ENCODE measurements at regions not wholly inside any gene's neighbourhood (a gene's known extent, or its start where the extent isn't known, plus 50 kb on each side); places are given as distances from the start of the nearest gene placed in this dataset.

DNA sequence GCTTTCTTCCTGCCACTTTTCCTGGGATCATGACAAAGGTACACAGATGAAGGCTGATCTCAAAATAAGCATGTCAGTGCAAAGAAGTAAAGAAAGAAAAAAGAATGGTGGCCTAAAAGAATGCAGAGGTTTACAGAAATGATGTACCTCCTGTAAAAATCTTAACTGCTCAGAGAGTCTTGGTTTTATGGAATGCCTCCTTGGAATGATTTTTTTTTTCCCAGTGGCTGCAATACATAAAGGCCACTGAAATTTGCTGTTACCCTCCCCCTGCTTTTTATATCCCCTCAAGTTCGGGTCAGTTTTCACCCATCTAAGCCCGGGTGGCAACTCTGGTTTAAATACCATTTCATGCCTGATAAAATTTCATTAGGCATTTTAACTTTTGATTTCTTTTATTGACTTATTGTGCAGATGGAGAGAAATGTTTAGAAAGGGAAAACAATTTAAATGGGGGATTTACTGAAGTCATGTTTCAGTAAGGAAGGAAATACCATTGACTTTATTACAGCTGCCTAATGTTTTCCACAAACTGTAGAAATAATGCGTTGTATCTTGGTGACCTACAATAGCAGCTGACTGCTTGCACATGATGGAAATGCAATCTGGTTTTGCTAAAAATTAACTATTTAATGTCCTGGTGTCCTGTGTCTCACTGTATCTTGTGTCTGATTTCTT is 102.5 kb downstream of the SAMD9 start:
- no peaks in the 10 kb centered on the region for H3K36me3 ChIP-seq (replicated peaks)
- peak overlapping the region; percentile 39 for H3K27ac ChIP-seq
- peak; percentile 26 for DNase-seq
- TF ChIP-seq, protein P1, sequence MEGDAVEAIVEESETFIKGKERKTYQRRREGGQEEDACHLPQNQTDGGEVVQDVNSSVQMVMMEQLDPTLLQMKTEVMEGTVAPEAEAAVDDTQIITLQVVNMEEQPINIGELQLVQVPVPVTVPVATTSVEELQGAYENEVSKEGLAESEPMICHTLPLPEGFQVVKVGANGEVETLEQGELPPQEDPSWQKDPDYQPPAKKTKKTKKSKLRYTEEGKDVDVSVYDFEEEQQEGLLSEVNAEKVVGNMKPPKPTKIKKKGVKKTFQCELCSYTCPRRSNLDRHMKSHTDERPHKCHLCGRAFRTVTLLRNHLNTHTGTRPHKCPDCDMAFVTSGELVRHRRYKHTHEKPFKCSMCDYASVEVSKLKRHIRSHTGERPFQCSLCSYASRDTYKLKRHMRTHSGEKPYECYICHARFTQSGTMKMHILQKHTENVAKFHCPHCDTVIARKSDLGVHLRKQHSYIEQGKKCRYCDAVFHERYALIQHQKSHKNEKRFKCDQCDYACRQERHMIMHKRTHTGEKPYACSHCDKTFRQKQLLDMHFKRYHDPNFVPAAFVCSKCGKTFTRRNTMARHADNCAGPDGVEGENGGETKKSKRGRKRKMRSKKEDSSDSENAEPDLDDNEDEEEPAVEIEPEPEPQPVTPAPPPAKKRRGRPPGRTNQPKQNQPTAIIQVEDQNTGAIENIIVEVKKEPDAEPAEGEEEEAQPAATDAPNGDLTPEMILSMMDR (IDR thresholded peaks at IDR 0.05; ENCODE audit: low read depth, low read length, missing control alignments): no peak
- no peak overlapping the region for H3K4me3 ChIP-seq (ENCODE audit: low read depth, low read length)
- H3K27me3 ChIP-seq (replicated peaks): no peaks in the 10 kb centered on the region
- in situ Hi-C loops (cut with HindIII; ENCODE audit: low pct_ligation_motif_present, low sequenced_read_pairs): no loop called here

DNA sequence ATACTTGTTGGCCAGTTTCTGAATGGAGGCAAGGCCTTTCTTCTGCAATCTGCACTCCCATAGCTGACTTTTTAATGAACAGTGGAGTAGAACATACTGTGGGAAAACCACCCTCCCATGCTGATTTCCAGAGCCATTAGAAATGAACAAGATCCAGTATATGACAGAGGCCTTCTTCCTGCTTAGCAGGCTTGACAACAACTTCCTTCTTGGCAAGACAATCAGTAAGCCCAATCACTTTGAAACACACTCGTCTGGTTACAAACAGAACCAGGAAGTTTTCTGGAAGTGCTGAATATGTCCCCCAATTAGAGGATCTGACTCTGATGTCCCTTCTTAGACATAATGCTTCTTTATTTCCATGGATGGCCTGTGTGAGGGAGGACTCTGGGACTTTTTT is 103.4 kb downstream of the SAMD9 start:
- H3K27ac ChIP-seq: no peak overlapping the region
- TF ChIP-seq, protein P1 (IDR thresholded peaks at IDR 0.05; ENCODE audit: low read depth, low read length, missing control alignments): no peak
- in situ Hi-C loops (cut with HindIII; ENCODE audit: low pct_ligation_motif_present, low sequenced_read_pairs): no loop called here
- no peaks in the 10 kb centered on the region for H3K36me3 ChIP-seq (replicated peaks)
- H3K4me3 ChIP-seq (ENCODE audit: low read depth, low read length): no peak overlapping the region
- no peaks in the 10 kb centered on the region for H3K27me3 ChIP-seq (replicated peaks)
- DNase-seq: no peak

DNA sequence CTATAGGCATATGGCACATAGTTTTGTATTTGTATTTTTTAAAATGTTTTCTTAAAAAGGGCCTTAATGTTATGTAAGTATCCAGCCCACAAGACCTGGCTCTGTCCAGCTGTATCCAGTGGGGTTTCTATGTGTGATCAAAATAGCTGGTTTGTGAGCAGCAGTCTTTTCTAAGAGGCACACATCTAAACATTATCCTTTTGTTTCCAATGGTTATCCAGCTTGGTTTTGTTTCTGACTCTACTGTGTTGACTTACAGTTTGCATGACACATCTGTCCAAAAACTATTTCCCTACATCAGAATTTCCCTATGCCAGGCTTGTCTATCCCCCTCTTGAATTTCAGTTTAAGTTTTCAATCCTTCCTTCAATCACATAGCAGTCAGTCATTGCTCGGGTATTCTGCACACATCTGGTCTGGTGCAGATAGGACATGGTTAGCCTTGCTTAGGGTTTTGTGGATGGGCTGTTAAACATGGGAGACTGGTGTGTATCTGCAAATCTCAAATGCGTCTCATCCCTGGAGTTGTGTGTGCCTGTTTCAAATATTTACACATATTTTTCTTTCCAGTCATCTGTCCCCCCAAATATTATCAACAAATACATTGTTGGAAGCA is 104.2 kb downstream of the SAMD9 start:
- no peak for DNase-seq
- TF ChIP-seq, protein P1 (IDR thresholded peaks at IDR 0.05; ENCODE audit: low read depth, low read length, missing control alignments): no peak
- Histone ChIP-seq H3K36me3 (replicated peaks) (no peaks in the 10 kb centered on the region), H3K27me3 (replicated peaks) (no peaks in the 10 kb centered on the region), H3K27ac (no peak overlapping the region), H3K4me3 (ENCODE audit: low read depth, low read length) (no peak overlapping the region)
- in situ Hi-C loops (cut with HindIII; ENCODE audit: low pct_ligation_motif_present, low sequenced_read_pairs): no loop called here

DNA sequence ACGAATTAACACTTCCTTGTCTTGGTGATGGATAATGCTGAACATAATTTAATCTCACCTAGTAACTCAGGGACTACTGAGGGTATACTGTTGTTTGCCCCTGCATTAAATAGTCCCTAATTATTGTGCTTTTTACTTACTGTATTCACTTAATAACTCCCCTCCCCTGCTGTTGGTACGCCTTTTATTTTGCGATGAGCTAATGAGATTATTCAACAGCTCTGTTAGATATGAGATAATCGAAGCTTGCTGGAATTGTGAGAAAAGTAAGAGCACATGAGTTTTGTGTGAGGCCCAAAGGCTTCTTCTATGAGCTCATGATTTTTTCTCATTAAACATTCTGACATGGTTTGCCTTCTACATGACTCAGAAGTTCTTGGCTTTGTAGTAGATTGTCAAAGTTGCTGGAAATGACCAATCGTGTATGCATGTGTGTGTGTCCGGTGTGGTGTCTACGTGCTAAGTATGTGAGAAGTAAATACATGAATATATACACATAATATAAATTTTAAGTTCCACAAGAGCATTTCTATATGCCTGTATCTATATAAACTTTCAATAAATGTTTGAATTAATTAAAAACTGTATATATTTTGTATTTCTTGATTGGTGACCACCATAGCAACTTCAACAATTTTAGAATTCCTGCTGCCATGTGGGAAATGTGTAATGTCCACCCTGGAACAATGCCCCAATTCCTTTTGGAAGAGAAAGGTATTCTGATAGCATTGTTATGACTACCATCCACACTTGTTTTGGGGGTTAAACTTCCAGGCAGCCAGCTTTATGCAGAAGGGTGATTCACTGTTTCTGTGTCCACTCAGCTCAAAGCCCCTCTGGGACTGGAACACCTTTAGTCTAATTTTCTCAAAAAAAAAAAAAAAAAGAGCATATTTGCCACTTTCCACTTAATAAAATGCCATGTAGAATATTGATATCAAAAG is 106.2 kb downstream of the SAMD9 start:
- no peaks in the 10 kb centered on the region for H3K36me3 ChIP-seq (replicated peaks)
- TF ChIP-seq, protein P1 (IDR thresholded peaks at IDR 0.05; ENCODE audit: low read depth, low read length, missing control alignments): no peak
- H3K27me3 ChIP-seq (replicated peaks): no peaks in the 10 kb centered on the region
- H3K27ac ChIP-seq: peak overlapping the region; percentile 79
- H3K4me3 ChIP-seq (ENCODE audit: low read depth, low read length): no peak overlapping the region
- DNase-seq: peak; percentile 94
- in situ Hi-C loops (cut with HindIII; ENCODE audit: low pct_ligation_motif_present, low sequenced_read_pairs): no loop called here

DNA sequence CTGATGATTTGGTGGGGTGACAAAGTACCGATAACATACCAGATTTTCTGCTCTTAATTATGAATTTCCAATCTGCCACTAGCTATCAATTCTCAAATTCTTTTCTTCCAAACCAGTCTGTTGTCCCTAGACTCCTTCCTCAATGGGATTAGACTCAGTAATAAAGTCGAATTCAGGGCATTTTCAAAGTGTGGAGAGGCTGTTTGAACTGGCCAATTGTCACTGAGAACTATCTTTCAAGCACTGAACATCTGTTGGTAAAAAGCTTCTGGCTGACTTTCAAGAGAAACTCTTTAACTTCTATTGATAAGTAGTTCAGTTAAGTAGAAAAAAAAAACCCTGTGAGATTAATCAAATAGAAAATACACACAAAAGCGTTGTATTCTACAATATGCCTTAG is 108.9 kb downstream of the SAMD9 start:
- in situ Hi-C loops (cut with HindIII; ENCODE audit: low pct_ligation_motif_present, low sequenced_read_pairs): no loop called here
- Histone ChIP-seq H3K27me3 (replicated peaks) (no peaks in the 10 kb centered on the region), H3K27ac (no peak overlapping the region), H3K36me3 (replicated peaks) (no peaks in the 10 kb centered on the region), H3K4me3 (ENCODE audit: low read depth, low read length) (no peak overlapping the region)
- TF ChIP-seq, protein P1 (IDR thresholded peaks at IDR 0.05; ENCODE audit: low read depth, low read length, missing control alignments): no peak
- DNase-seq: no peak

All from brain microvascular endothelial cell (primary cell).